HepG2 (cell line): ENCODE measurements at regions not wholly inside any gene's neighbourhood (a gene's known extent, or its start where the extent isn't known, plus 50 kb on each side); places are given as distances from the start of the nearest gene placed in this dataset.
A peak's percentile ranks its signal among the peaks of the same experiment; 100 is the strongest.

ENCODE experiments used
- ATM ChIP-seq: fragments of 450-650 bp; IDR thresholded peaks from 2 replicates; pipeline ENCODE4 v1.7.1; 2017; ENCODE audit warnings: mild to moderate bottlenecking, borderline replicate concordance
- CENPX ChIP-seq: sonication (generic); formaldehyde crosslinking; IDR thresholded peaks from 2 replicates; pipeline ENCODE4 v1.9.0; 2021; ENCODE audit warnings: mild to moderate bottlenecking, missing genetic modification reagents, moderate library complexity
- EED ChIP-seq: sonication (generic); formaldehyde crosslinking; IDR thresholded peaks from 2 replicates; pipeline ENCODE4 v1.5.0; 2020; ENCODE audit warnings: mild to moderate bottlenecking, missing genetic modification reagents
- GATAD2A ChIP-seq: IDR thresholded peaks from 2 replicates; pipeline ENCODE4 v1.6.1; 2016
- HNRNPLL ChIP-seq: fragments of 200-400 bp; formaldehyde crosslinking; IDR thresholded peaks from 2 replicates; pipeline ENCODE4 v1.6.1; 2017; ENCODE audit warnings: mild to moderate bottlenecking, low read depth, low read length; ENCODE audit not compliant: poor library complexity, severe bottlenecking
- JUND ChIP-seq: sonication (generic); formaldehyde crosslinking; IDR thresholded peaks from 2 replicates; pipeline ENCODE4 v1.8.0; 2022; ENCODE audit warnings: mild to moderate bottlenecking, missing genetic modification reagents
- NAIF1 ChIP-seq: sonication (generic); formaldehyde crosslinking; IDR thresholded peaks from 2 replicates; pipeline ENCODE4 v1.5.0; 2020; ENCODE audit warnings: mild to moderate bottlenecking, missing genetic modification reagents, borderline replicate concordance
- NCOA1 ChIP-seq: sonication (generic); formaldehyde crosslinking; IDR thresholded peaks from 2 replicates; pipeline ENCODE4 v1.9.0; 2021; ENCODE audit warnings: missing genetic modification reagents
- RORA ChIP-seq: sonication (generic); formaldehyde crosslinking; IDR thresholded peaks from 2 replicates; pipeline ENCODE4 v1.5.0; 2020; ENCODE audit warnings: mild to moderate bottlenecking, missing genetic modification reagents, moderate library complexity
- SMAD3 ChIP-seq: sonication (generic); formaldehyde crosslinking; IDR thresholded peaks from 2 replicates; pipeline ENCODE4 v1.4.0; 2020; ENCODE audit warnings: missing genetic modification reagents
- ZBTB38 ChIP-seq: sonication (generic); formaldehyde crosslinking; IDR thresholded peaks from 2 replicates; pipeline ENCODE4 v1.5.1; 2020; ENCODE audit warnings: mild to moderate bottlenecking, missing genetic modification reagents
- ZNF530 ChIP-seq: sonication (generic); formaldehyde crosslinking; IDR thresholded peaks from 2 replicates; pipeline ENCODE4 v1.5.0; 2020; ENCODE audit warnings: low read depth, mild to moderate bottlenecking, missing genetic modification reagents
- ZNF556 ChIP-seq: sonication (generic); formaldehyde crosslinking; IDR thresholded peaks from 2 replicates; pipeline ENCODE4 v1.4.0; 2020; ENCODE audit warnings: mild to moderate bottlenecking, missing genetic modification reagents, borderline replicate concordance
- ZNF598 ChIP-seq: sonication (generic); formaldehyde crosslinking; IDR thresholded peaks from 2 replicates; pipeline ENCODE4 v1.5.1; 2020; ENCODE audit warnings: mild to moderate bottlenecking, missing genetic modification reagents, borderline replicate concordance
- ZNF660 ChIP-seq: sonication (generic); formaldehyde crosslinking; IDR thresholded peaks from 2 replicates; pipeline ENCODE4 v1.5.1; 2020; ENCODE audit warnings: mild to moderate bottlenecking, low read depth, missing genetic modification reagents, borderline replicate concordance
- ZNF777 ChIP-seq: sonication (generic); formaldehyde crosslinking; IDR thresholded peaks from 2 replicates; pipeline ENCODE4 v1.4.0; 2020; ENCODE audit warnings: missing genetic modification reagents
- TF ChIP-seq, protein P1 (sequence below): sonication (generic); formaldehyde crosslinking; IDR thresholded peaks from 2 replicates; pipeline ENCODE4 v1.4.0; 2020; ENCODE audit warnings: mild to moderate bottlenecking, missing genetic modification reagents
- TF ChIP-seq, protein P2 (sequence below): sonication (generic); formaldehyde crosslinking; IDR thresholded peaks from 2 replicates; pipeline ENCODE4 v1.4.0; 2020; ENCODE audit warnings: missing genetic modification reagents, mild to moderate bottlenecking, borderline replicate concordance
- TF ChIP-seq, protein P3 (sequence below): sonication (generic); formaldehyde crosslinking; IDR thresholded peaks from 2 replicates; pipeline ENCODE4 v1.4.0; 2020; ENCODE audit warnings: mild to moderate bottlenecking, missing genetic modification reagents
- TF ChIP-seq, protein P4 (sequence below): sonication (generic); formaldehyde crosslinking; IDR thresholded peaks from 2 replicates; pipeline ENCODE4 v1.5.0; 2020; ENCODE audit warnings: missing genetic modification reagents
- TF ChIP-seq, protein P5 (sequence below): sonication (generic); formaldehyde crosslinking; IDR thresholded peaks from 2 replicates; pipeline ENCODE4 v1.8.1; 2023; ENCODE audit warnings: mild to moderate bottlenecking, missing genetic modification reagents

DNA sequence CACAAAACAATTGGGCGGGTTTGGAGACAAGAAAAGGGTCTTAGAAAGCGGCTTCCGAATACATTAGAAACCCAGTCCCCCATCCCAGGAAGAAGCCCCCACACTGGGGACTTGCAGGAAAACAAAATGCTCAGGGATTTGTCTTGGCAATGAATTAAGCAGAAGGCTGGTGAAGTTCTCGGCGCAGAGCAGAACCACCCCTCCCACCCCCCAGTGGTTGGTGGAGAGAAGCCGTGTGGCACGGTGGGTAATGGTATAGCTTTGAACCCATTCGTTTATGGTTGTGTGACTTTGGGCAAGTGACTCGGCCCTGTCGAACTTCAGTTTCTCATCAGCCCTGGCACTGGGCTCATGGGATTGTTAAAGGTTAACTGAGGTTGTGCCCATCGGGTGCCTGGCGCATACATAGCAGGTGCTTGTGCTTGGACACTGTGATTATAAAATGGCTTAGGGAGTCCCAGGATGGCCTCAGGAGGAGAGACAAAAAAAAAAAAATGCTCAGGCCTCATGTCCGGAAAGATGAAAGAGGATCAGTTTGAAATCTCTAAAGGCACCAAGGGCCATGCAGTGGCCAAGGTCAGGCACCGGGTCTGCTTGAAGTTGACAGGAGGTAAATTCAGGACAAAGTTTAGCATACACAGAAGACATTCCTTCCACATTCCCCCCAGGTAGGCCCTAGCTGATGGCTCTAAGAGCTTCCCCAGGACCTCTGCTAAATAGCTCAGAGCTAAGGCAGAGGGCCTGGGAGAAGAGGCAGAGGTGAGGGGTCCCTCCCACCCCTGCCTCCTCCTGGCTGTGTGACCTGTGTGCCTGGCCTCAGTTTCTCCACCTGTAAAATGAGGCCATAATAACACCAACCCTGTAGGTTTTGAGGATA lies 120.1 kb upstream of the PTPN1 start (continued):
- TF ChIP-seq, protein P1, sequence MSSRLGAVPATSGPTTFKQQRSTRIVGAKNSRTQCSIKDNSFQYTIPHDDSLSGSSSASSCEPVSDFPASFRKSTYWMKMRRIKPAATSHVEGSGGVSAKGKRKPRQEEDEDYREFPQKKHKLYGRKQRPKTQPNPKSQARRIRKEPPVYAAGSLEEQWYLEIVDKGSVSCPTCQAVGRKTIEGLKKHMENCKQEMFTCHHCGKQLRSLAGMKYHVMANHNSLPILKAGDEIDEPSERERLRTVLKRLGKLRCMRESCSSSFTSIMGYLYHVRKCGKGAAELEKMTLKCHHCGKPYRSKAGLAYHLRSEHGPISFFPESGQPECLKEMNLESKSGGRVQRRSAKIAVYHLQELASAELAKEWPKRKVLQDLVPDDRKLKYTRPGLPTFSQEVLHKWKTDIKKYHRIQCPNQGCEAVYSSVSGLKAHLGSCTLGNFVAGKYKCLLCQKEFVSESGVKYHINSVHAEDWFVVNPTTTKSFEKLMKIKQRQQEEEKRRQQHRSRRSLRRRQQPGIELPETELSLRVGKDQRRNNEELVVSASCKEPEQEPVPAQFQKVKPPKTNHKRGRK, result 0 out of 2 replicates have a peak, but pooled peaks have one; percentile 24
- TF ChIP-seq, protein P2, sequence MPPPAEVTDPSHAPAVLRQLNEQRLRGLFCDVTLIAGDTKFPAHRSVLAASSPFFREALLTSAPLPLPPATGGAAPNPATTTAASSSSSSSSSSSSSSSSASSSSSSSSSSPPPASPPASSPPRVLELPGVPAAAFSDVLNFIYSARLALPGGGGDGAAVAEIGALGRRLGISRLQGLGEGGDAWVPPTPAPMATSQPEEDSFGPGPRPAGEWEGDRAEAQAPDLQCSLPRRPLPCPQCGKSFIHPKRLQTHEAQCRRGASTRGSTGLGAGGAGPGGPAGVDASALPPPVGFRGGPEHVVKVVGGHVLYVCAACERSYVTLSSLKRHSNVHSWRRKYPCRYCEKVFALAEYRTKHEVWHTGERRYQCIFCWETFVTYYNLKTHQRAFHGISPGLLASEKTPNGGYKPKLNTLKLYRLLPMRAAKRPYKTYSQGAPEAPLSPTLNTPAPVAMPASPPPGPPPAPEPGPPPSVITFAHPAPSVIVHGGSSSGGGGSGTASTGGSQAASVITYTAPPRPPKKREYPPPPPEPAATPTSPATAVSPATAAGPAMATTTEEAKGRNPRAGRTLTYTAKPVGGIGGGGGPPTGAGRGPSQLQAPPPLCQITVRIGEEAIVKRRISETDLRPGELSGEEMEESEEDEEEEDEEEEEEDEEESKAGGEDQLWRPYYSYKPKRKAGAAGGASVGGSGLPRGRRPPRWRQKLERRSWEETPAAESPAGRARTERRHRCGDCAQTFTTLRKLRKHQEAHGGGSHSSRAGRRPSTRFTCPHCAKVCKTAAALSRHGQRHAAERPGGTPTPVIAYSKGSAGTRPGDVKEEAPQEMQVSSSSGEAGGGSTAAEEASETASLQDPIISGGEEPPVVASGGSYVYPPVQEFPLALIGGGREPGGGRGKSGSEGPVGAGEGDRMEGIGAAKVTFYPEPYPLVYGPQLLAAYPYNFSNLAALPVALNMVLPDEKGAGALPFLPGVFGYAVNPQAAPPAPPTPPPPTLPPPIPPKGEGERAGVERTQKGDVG (CRISPR knock-in tag), result peak; percentile 94
- TF ChIP-seq CENPX (CRISPR knock-in tag) (no peak), HNRNPLL (no peak), ZBTB38 (CRISPR knock-in tag) (no peak; the same call in 1 of the 2 replicates), JUND (CRISPR knock-in tag) (peak; percentile 40; the same call in 1 of the 2 replicates), ZNF660 (CRISPR knock-in tag) (no peak), ATM (0 out of 2 replicates have a peak, but pooled peaks have one; percentile 27), ZNF598 (CRISPR knock-in tag) (no peak; the same call in none of the 2 replicates), SMAD3 (CRISPR knock-in tag) (peak; percentile 99), ZNF530 (CRISPR knock-in tag) (no peak), EED (no peak), RORA (CRISPR knock-in tag) (no peak), NCOA1 (CRISPR knock-in tag) (peak; percentile 99), ZNF777 (CRISPR knock-in tag) (no peak), GATAD2A (CRISPR knock-in tag) (peak; percentile 99), NAIF1 (no peak), ZNF556 (CRISPR knock-in tag) (peak; percentile 61; the same call in 1 of the 2 replicates)
- TF ChIP-seq, protein P3, sequence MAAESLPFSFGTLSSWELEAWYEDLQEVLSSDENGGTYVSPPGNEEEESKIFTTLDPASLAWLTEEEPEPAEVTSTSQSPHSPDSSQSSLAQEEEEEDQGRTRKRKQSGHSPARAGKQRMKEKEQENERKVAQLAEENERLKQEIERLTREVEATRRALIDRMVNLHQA (CRISPR knock-in tag), result peak; percentile 36; the same call in 1 of the 2 replicates
- TF ChIP-seq, protein P4, sequence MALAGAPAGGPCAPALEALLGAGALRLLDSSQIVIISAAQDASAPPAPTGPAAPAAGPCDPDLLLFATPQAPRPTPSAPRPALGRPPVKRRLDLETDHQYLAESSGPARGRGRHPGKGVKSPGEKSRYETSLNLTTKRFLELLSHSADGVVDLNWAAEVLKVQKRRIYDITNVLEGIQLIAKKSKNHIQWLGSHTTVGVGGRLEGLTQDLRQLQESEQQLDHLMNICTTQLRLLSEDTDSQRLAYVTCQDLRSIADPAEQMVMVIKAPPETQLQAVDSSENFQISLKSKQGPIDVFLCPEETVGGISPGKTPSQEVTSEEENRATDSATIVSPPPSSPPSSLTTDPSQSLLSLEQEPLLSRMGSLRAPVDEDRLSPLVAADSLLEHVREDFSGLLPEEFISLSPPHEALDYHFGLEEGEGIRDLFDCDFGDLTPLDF (CRISPR knock-in tag), result no peak; the same call in 1 of the 2 replicates
- TF ChIP-seq, protein P5, sequence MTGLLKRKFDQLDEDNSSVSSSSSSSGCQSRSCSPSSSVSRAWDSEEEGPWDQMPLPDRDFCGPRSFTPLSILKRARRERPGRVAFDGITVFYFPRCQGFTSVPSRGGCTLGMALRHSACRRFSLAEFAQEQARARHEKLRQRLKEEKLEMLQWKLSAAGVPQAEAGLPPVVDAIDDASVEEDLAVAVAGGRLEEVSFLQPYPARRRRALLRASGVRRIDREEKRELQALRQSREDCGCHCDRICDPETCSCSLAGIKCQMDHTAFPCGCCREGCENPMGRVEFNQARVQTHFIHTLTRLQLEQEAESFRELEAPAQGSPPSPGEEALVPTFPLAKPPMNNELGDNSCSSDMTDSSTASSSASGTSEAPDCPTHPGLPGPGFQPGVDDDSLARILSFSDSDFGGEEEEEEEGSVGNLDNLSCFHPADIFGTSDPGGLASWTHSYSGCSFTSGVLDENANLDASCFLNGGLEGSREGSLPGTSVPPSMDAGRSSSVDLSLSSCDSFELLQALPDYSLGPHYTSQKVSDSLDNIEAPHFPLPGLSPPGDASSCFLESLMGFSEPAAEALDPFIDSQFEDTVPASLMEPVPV, result no peak; the same call in 1 of the 2 replicates
